ENCODE measurements at regions not wholly inside any gene's neighbourhood (a gene's known extent, or its start where the extent isn't known, plus 50 kb on each side); places are given as distances from the start of the nearest gene placed in this dataset.

DNA sequence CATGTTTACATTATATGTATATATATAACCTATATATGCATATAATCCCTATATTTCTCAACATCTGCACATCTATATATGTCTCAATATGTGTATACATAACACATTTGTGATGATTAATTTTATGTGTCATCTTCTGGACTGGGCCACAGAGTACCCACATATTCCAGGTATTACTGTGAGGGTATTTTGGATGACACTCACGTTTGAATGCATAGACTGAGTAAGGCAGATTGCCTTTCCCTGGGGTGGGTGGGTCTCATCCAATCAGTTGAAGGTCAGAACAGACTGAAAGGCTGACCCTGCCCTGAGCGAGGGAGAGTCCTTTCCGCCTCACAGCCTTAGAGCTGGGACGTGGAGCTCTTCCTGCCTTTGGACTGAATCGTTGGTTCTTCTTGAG, 295.2 kb upstream of the PFKP start:
- no peak for TF ChIP-seq CTCF (IDR thresholded peaks at IDR 0.05)
- no peak for TF ChIP-seq POLR2A (IDR thresholded peaks at IDR 0.05)
- TF ChIP-seq EP300 (IDR thresholded peaks at IDR 0.05; ENCODE audit: low read depth) = no peak
